Caco-2 (cell line): ENCODE measurements at regions not wholly inside any gene's neighbourhood (a gene's known extent, or its start where the extent isn't known, plus 50 kb on each side); places are given as distances from the start of the nearest gene placed in this dataset.

Experiments
- BruUV-seq: library from RNA; stranded (reverse); fragments of 400-500 nt; replicated peaks from 2 replicates; lab custom pipeline; 2021; lab: Mats Ljungman, UMichigan
- CTCF ChIA-PET: fragments of 300-600 bp; sonication (Branson Sonifier 250); formaldehyde crosslinking; loops from one replicate; lab custom pipeline; 2022; ENCODE audit warnings: antibody characterized with exemption; lab: Charles Lee
- POLR2A ChIA-PET: fragments of 300-600 bp; sonication (Branson Sonifier 250); formaldehyde crosslinking; loops from one replicate; lab custom pipeline; 2022; ENCODE audit warnings: antibody characterized with exemption; lab: Charles Lee
- DNase-seq, 2 experiments: peaks; one replicate each; pipeline versions ENCODE4 v3.0.0 to v3.0.0-alpha.2; 2020 to 2022
- H3K27me3 ChIP-seq: replicated peaks from 2 replicates; pipeline ENCODE4 v1.6.0; 2011; ENCODE audit warnings: low read length; ENCODE audit not compliant: control insufficient read depth, insufficient read depth
- H3K36me3 ChIP-seq: 2 replicates; pipeline ENCODE4 v1.5.1; 2011; ENCODE audit warnings: low read length; ENCODE audit not compliant: control insufficient read depth, insufficient read depth
- H3K4me1 ChIP-seq: fragments of 250-450 bp; sonication (Bioruptor Pico); 2 replicates; pipeline ENCODE4 v1.5.1; 2020; ENCODE audit warnings: mild to moderate bottlenecking
- H3K4me3 ChIP-seq: 2 replicates; pipeline ENCODE4 v1.5.1; 2011; ENCODE audit warnings: low read depth, mild to moderate bottlenecking, control low read depth, low read length
- H3K9me3 ChIP-seq: fragments of 250-450 bp; sonication (Bioruptor Pico); 2 replicates; pipeline ENCODE4 v1.5.1; 2020; ENCODE audit warnings: mild to moderate bottlenecking, moderate library complexity
- H3K27ac Mint-ChIP-seq: one replicate; pipeline ENCODE4 v1.8.0; 2022; ENCODE audit warnings: mixed read lengths; ENCODE audit not compliant: unreplicated experiment
- H3K27me3 Mint-ChIP-seq: one replicate; pipeline ENCODE4 v1.8.0; 2022; ENCODE audit warnings: mixed read lengths; ENCODE audit not compliant: insufficient read depth, unreplicated experiment
- H3K36me3 Mint-ChIP-seq: one replicate; pipeline ENCODE4 v1.8.0; 2022; ENCODE audit warnings: mild to moderate bottlenecking, mixed read lengths; ENCODE audit not compliant: insufficient read depth, unreplicated experiment
- H3K4me1 Mint-ChIP-seq: one replicate; pipeline ENCODE4 v1.8.0; 2022; ENCODE audit warnings: low read depth, mixed read lengths; ENCODE audit not compliant: unreplicated experiment
- H3K4me3 Mint-ChIP-seq: one replicate; pipeline ENCODE4 v1.8.0; 2022; ENCODE audit warnings: mild to moderate bottlenecking, moderate library complexity, mixed read lengths; ENCODE audit not compliant: unreplicated experiment
- H3K9me3 Mint-ChIP-seq: one replicate; pipeline ENCODE4 v1.8.0; 2022; ENCODE audit warnings: mixed read lengths; ENCODE audit not compliant: unreplicated experiment
- intact Hi-C: fragments of 100-400 bp; cut with micrococcal nuclease; formaldehyde crosslinking; loops from one replicate; pipeline ENCODE4 v1.10.0; 2022; ENCODE audit not compliant: unreplicated experiment
- TF ChIP-seq, protein P1 (sequence below), 2 experiments: fragments of 200-600 bp in 1 of 2; IDR thresholded peaks; 1 replicate in 1 of 2; 2 replicates in 1 of 2; pipeline versions ENCODE4 v1.5.1 to v1.8.0; 2011 to 2022; ENCODE audit warnings: antibody characterized with exemption in 1 of 2, control low read depth in 1 of 2, inconsistent platforms in 1 of 2, low read depth in 1 of 2, low read length in 1 of 2, mild to moderate bottlenecking in 1 of 2, moderate library complexity in 1 of 2; ENCODE audit not compliant: insufficient read depth in 1 of 2, severe bottlenecking in 1 of 2, unreplicated experiment in 1 of 2

DNA sequence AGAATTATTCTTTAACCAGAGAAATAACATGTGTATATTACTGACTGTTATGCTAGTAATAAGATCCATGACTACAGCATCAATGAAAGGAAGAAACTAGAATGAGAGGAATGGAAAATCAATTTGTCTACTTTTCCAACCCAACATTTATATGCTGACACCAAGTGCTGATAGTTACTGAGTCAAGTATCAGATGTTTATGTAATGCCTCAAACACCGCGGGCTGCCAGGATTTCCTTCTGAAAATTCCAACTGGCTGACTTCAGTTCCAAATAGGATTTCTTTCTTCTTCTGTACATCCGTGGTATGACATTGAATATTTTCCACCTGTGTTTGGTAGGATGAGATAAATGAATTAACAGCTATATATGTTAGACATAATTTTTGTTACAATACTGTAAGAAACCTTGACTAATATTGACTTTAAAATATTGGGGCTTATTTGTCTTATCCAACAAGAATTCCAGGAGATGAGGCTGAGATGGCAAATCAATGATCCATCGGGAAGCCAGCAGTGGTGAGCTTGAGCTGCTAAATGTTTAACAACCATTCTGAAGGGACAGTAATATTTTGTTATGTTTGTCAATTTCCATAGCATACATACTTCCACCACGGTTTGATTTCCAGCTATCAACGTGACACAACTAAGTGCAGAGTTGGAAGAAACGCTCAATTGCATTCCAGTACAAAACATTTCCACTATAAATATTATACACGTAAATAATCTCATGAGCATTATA, 435.2 kb upstream of the AUTS2 start:
- H3K4me3 Mint-ChIP-seq: no peak overlapping the region
- H3K36me3 Mint-ChIP-seq: no peaks in the 10 kb centered on the region
- DNase-seq: no peak
- Histone ChIP-seq H3K9me3 (no peaks in the 10 kb centered on the region), H3K4me3 (no peak overlapping the region), H3K4me1 (no peaks in the 10 kb centered on the region), H3K36me3 (no peaks in the 10 kb centered on the region), H3K27me3 (no peaks in the 10 kb centered on the region)
- ChIA-PET CTCF (no interaction called here), POLR2A (interaction anchor here (0.5 kb wide), 1 partner anchor 512 kb away, joined by 5 read pairs; no protein-coding TSS in a partner anchor)
- no peak overlapping the region for H3K27ac Mint-ChIP-seq
- TF ChIP-seq, protein P1, sequence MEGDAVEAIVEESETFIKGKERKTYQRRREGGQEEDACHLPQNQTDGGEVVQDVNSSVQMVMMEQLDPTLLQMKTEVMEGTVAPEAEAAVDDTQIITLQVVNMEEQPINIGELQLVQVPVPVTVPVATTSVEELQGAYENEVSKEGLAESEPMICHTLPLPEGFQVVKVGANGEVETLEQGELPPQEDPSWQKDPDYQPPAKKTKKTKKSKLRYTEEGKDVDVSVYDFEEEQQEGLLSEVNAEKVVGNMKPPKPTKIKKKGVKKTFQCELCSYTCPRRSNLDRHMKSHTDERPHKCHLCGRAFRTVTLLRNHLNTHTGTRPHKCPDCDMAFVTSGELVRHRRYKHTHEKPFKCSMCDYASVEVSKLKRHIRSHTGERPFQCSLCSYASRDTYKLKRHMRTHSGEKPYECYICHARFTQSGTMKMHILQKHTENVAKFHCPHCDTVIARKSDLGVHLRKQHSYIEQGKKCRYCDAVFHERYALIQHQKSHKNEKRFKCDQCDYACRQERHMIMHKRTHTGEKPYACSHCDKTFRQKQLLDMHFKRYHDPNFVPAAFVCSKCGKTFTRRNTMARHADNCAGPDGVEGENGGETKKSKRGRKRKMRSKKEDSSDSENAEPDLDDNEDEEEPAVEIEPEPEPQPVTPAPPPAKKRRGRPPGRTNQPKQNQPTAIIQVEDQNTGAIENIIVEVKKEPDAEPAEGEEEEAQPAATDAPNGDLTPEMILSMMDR (IDR thresholded peaks at IDR 0.05; ENCODE audit: insufficient read depth in 1 of 2, low read depth in 1 of 2, low read length in 1 of 2, severe bottlenecking in 1 of 2, unreplicated experiment in 1 of 2): no peak
- no peaks in the 10 kb centered on the region for H3K4me1 Mint-ChIP-seq
- H3K27me3 Mint-ChIP-seq: no peaks in the 10 kb centered on the region
- intact Hi-C loops: no loop called here
- no TSS peak for BruUV-seq
- peaks cover 20% of the 10 kb centered on the region for H3K9me3 Mint-ChIP-seq

DNA sequence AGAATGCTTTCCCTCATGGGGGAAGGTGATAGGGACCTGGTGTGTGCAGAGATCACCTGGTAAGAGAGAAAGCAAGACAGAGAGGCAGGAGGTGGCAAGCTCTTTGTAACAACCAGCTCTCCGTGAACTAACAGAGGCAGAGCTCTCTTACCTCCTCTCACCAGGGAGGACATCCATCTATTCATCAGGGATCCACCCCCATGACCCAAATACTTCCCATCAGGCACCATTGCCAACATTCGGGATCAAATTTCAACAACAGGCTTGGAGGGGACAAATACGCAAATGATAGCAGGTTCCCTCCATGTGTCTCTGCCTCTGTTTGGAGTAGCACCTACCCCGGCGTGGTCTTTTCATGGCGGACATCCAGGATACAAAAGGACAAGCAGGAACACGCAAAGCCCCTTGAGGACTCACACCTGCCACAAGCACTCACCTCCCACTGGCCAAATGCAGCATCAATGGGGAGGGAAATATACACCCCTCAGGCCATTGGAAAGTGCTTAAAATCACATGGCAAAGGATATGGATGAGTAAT, 431.2 kb upstream of the AUTS2 start:
- Histone ChIP-seq H3K4me3 (no peak overlapping the region), H3K27me3 (no peaks in the 10 kb centered on the region), H3K36me3 (no peaks in the 10 kb centered on the region), H3K4me1 (no peaks in the 10 kb centered on the region), H3K9me3 (no peaks in the 10 kb centered on the region)
- BruUV-seq: no TSS peak
- Mint-ChIP-seq H3K27me3 (no peaks in the 10 kb centered on the region), H3K27ac (no peak overlapping the region), H3K9me3 (peaks cover 9% of the 10 kb centered on the region), H3K36me3 (no peaks in the 10 kb centered on the region), H3K4me1 (no peaks in the 10 kb centered on the region), H3K4me3 (no peak overlapping the region)
- CTCF ChIA-PET: no interaction called here
- no peak for DNase-seq
- TF ChIP-seq, protein P1 (IDR thresholded peaks at IDR 0.05; ENCODE audit: insufficient read depth in 1 of 2, low read depth in 1 of 2, low read length in 1 of 2, severe bottlenecking in 1 of 2, unreplicated experiment in 1 of 2): no peak
- intact Hi-C loops: no loop called here
- POLR2A ChIA-PET: no interaction called here

- Mint-ChIP-seq H3K4me3 (no peak overlapping the region), H3K27ac (no peak overlapping the region), H3K27me3 (no peaks in the 10 kb centered on the region), H3K36me3 (no peaks in the 10 kb centered on the region), H3K9me3 (peaks cover 9% of the 10 kb centered on the region), H3K4me1 (no peaks in the 10 kb centered on the region)
- Histone ChIP-seq H3K4me3 (no peak overlapping the region), H3K27me3 (no peaks in the 10 kb centered on the region), H3K4me1 (no peaks in the 10 kb centered on the region), H3K36me3 (no peaks in the 10 kb centered on the region), H3K9me3 (no peaks in the 10 kb centered on the region)
- intact Hi-C loops: no loop called here
- ChIA-PET CTCF (no interaction called here), POLR2A (no interaction called here)
- DNase-seq: no peak
- no TSS peak for BruUV-seq
- TF ChIP-seq, protein P1 (IDR thresholded peaks at IDR 0.05; ENCODE audit: insufficient read depth in 1 of 2, low read depth in 1 of 2, low read length in 1 of 2, severe bottlenecking in 1 of 2, unreplicated experiment in 1 of 2): no peak
Measured at GRCh38 chr7:69169386-69169785, 428.9 kb upstream of the AUTS2 start.
